Mesodermal cell (in vitro differentiated cells): ENCODE measurements at regions not wholly inside any gene's neighbourhood (a gene's known extent, or its start where the extent isn't known, plus 50 kb on each side); places are given as distances from the start of the nearest gene placed in this dataset.
"Not testable (repeated sequence)": the region's sequence is repeated elsewhere in the genome, so short reads cannot be mapped to it uniquely, and the experiment has no call there.

ENCODE experiments used
- H3K27ac ChIP-seq: 2 replicates; pipeline ENCODE4 v1.7.0; 2013; ENCODE audit warnings: mild to moderate bottlenecking, low read depth, low read length, moderate library complexity; ENCODE audit not compliant: severe bottlenecking
- H3K36me3 ChIP-seq: 2 replicates; pipeline ENCODE4 v1.7.1; 2013; ENCODE audit warnings: mild to moderate bottlenecking, low read length, moderate library complexity; ENCODE audit not compliant: control insufficient read depth, insufficient read depth
- H3K4me1 ChIP-seq: one replicate; pipeline ENCODE4 v1.7.1; 2013; ENCODE audit warnings: mild to moderate bottlenecking, low read length; ENCODE audit not compliant: insufficient read depth, control insufficient read depth, poor library complexity, severe bottlenecking
- H3K4me3 ChIP-seq: 2 replicates; pipeline ENCODE4 v1.7.0; 2013; ENCODE audit warnings: low read length, control low read depth, mild to moderate bottlenecking; ENCODE audit not compliant: insufficient read depth, poor library complexity, severe bottlenecking; ENCODE audit errors: extremely low read depth
- H3K9me3 ChIP-seq: 2 replicates; pipeline ENCODE4 v1.7.1; 2013; ENCODE audit warnings: mild to moderate bottlenecking, low read length, moderate library complexity; ENCODE audit not compliant: control insufficient read depth
- WGBS, 2 experiments: methylation state at CpG; one replicate each; pipeline ENCODE4 v1.1.5; 2013; ENCODE audit warnings: missing lambda C conversion rate in 2 of 2; ENCODE audit not compliant: insufficient coverage in 2 of 2; 5-methylcytosine and 5-hydroxymethylcytosine counted together

DNA sequence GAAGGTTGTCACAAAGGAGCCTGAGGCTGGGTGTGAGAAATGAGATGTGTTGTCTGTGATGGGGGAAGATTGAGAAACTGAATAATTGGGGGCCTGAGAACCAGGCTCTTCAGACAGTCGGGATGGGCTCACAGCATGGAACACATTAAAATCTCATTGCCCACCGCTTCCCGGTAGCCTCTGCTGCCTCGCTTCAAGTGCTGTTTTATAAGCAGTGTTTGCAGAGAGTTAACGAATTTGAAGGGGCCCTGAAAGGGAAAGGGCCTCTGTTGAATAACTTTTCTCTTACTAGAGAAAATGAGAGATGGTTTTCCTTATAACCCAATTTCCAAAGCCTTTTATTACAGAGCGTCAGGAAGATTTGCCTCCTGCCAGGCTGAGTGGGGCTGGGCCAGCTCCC lies 258.8 kb upstream of the ASIC2 start:
- Histone ChIP-seq H3K27ac (no peak overlapping the region), H3K36me3 (no peaks in the 10 kb centered on the region), H3K9me3 (no peaks in the 10 kb centered on the region), H3K4me3 (no peak overlapping the region), H3K4me1 (no peaks in the 10 kb centered on the region)
- no CpG with 5 or more reads among the region's 6 CpGs for WGBS, 2 experiments

DNA sequence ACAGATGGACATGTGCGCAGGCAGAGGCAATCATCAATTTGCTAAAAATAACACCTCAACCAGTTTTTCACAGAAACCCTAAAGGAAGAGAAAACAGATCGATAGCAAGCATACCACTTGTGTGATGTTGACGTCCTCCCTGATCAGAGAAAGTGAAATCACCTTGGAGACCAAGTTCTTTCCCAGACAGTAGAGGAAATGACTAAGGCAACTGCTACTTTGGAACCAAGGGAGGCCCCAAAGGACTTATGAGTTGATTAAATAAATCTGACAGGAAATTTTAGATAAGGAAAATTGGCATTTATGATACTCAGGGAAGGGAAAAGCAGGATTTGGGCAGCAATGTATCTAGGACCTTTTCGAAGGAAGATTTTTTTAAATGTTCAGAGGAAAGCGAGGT lies 267.1 kb upstream of the ASIC2 start:
- Histone ChIP-seq H3K9me3 (no peaks in the 10 kb centered on the region), H3K36me3 (no peaks in the 10 kb centered on the region), H3K4me3 (no peak overlapping the region), H3K4me1 (peaks cover 11% of the 10 kb centered on the region), H3K27ac (peak overlapping the region; percentile 42)
- WGBS, 2 experiments = 100% methylated on average over 1 to 2 of the region's 5 CpGs

DNA sequence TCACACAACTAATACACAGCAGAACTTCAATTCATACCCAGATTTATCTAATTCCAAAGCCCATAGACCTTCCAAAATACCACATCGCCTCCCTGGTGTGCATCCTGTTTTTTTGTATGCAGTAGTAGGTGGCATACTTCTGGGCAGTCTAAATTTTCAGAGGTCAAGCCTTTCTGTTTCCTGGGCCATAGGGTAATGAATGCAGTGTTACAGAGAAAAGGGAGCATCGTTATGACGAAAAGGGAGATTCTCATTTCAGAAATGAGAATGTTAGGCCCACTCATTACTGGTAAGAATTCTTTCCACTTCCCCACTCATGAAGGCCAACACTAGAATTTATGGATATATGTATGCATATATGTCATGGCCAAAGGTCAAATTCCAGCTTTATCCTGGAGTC lies 267.8 kb upstream of the ASIC2 start:
- Histone ChIP-seq H3K9me3 (no peaks in the 10 kb centered on the region), H3K36me3 (no peaks in the 10 kb centered on the region), H3K4me3 (no peak overlapping the region), H3K4me1 (peaks cover 11% of the 10 kb centered on the region), H3K27ac (no peak overlapping the region)
- WGBS, 2 experiments = no CpG with 5 or more reads among the region's 3 CpGs

DNA sequence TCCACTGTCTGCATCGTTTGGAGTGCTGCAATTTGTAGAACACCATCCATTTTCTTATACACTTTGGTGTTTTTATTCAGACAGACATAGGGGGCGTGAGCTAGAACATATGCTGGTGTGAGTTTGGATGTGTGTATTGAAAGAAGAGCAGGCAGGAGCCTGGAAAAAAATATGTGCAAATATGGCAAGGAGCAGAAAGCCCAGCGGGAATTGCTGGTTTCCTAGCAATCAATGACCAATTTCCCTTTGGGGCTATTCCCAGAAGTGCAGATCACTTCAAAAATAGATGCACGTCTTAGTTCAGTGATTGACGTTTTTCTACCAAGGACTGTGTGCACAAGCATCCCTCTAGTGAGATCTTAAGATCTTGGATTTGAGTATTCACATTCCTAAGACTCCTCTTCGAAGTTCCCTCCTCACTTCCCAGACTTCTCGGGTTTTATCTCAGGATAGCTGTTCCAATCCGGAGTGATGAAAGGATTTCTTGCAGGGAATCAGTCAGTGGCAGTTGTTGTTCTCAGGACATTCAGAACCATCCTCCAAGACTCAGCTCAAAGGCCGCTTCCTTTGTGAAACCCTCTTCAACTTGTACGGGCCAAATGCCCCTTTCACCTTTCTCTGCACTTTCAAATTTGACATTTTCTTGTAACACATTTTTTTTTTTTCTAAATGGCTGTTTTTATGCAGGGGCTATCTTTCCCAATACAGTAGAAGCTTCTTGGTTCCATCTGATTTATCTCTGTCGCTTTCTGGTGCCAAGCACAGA lies 268.7 kb upstream of the ASIC2 start:
- WGBS, 2 experiments = 69 to 76% methylated on average over 6 to 7 of the region's 11 CpGs
- Histone ChIP-seq H3K4me1 (peaks cover 11% of the 10 kb centered on the region), H3K9me3 (no peaks in the 10 kb centered on the region), H3K36me3 (no peaks in the 10 kb centered on the region), H3K4me3 (no peak overlapping the region), H3K27ac (no peak overlapping the region)

DNA sequence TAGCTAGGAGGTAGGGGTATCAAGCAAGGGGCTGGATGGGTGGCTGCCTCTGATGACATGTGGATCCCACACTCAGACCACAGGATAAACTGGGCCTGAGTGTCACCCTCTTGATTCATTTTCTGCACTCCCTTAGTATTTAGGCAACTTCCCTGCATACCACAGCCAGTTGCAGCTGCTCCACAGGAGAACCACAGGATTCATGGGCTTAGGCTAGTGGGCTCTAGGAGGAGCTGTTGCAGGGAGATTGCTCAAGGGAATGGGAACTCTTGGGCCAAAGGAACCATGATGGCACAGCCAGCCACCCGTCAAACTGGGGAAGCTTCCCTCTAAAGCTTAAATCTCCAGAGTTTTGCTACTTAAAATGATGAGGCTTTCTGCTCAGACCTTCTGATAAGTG lies 269.7 kb upstream of the ASIC2 start:
- Histone ChIP-seq H3K4me3 (no peak overlapping the region), H3K4me1 (peaks cover 11% of the 10 kb centered on the region), H3K27ac (no peak overlapping the region), H3K36me3 (no peaks in the 10 kb centered on the region), H3K9me3 (no peaks in the 10 kb centered on the region)
- no CpG with 5 or more reads among the region's 1 CpG for WGBS, 2 experiments

DNA sequence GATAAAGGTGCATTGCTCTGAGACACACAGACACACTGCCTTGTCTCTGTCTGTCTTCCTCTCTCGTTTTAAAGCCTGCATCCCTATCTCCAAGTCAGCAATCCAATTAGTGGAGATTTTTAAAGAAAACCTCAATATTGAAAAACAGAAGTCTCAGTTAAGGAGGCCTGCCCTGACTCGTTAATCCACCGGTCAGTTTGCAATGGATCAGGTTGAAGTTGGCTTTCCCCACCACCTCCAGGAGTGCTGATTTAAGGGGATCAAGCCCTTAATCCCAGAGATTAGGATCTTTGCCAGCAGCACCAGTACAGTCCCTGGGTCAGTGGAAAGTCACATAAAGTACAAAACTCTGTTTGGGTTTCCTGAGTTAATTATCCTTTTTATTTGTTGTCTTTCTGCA lies 271.1 kb upstream of the ASIC2 start:
- no peaks in the 10 kb centered on the region for H3K36me3 ChIP-seq
- no peak overlapping the region for H3K4me3 ChIP-seq
- peaks cover 11% of the 10 kb centered on the region for H3K4me1 ChIP-seq
- no peak overlapping the region for H3K27ac ChIP-seq
- WGBS, 2 experiments = 82 to 87% methylated on average over 2 to 3 of the region's 3 CpGs
- no peaks in the 10 kb centered on the region for H3K9me3 ChIP-seq

DNA sequence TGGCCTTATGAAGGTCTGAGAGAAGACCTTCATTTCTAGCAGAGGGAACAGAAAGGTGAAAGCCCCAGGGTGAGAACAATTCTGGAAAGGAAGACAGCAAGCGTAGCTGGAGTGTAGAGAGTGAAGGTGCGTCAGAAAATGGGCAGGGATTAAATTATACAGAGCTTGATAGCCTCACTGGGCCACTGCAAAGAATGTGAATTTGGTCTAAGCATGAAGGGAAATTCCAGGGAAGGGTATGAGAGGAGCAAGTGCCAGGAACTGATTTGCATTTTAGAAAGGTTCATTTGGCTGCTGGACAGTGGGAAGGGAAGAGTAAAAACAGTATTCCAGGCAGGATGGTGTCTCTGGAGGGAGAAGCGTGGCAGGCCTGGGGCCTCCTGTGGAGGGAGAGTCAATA lies 274.1 kb upstream of the ASIC2 start:
- Histone ChIP-seq H3K4me3 (no peak overlapping the region), H3K4me1 (no peaks in the 10 kb centered on the region), H3K36me3 (no peaks in the 10 kb centered on the region), H3K27ac (no peak overlapping the region), H3K9me3 (no peaks in the 10 kb centered on the region)
- 68 to 84% methylated on average over 3 of the region's 3 CpGs for whole genome bisulfite sequencing, 2 experiments

DNA sequence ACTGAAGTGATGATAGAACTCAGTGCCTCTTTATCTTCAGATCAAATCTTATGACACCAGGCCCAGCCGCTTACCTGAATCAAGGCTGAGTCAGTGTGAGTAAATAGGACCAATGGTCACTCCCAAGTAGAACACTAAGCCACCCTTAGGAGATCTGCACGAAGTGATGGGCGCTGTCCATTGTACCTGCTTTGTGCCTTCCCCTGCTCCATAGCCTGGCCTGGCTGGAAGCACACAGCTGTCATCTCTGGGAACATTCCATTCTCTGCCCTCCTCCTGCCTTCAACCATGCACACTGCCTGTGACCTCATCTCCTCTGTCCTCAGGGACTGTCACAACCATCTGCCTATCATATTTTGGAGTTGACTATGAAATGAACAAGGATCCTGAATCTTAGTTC lies 279.5 kb upstream of the ASIC2 start:
- H3K9me3 ChIP-seq = no peaks in the 10 kb centered on the region
- 55 to 80% methylated on average over 1 to 2 of the region's 3 CpGs for WGBS, 2 experiments
- H3K4me1 ChIP-seq = no peaks in the 10 kb centered on the region
- no peak overlapping the region for H3K4me3 ChIP-seq
- no peak overlapping the region for H3K27ac ChIP-seq
- no peaks in the 10 kb centered on the region for H3K36me3 ChIP-seq

DNA sequence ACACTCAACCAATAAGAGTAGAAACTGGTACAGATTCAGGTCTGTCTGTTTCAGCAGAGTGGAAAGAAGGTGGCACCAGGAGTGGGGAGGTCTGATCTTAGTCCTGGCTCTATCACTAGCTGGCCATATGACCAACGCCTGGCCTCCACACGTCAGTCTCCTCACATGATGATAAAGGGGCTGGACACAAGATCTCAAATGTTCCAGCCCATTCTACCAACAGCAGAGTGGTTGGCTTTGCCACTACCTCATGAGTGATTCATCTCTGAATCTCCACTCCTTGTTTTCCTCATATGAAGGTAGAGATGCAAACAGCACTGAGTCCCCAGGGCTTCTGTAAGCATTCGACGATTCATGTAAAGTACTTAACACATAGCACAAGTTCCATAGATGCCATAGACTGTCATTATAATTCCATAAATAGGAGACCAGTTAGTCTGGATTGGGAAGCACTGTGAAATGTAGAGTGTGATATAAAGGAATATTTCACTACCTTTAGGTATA lies 281.9 kb upstream of the ASIC2 start:
- no peaks in the 10 kb centered on the region for H3K36me3 ChIP-seq
- H3K9me3 ChIP-seq = no peaks in the 10 kb centered on the region
- 70 to 90% methylated on average over 2 of the region's 4 CpGs for WGBS, 2 experiments
- H3K27ac ChIP-seq = no peak overlapping the region
- no peak overlapping the region for H3K4me3 ChIP-seq
- no peaks in the 10 kb centered on the region for H3K4me1 ChIP-seq

DNA sequence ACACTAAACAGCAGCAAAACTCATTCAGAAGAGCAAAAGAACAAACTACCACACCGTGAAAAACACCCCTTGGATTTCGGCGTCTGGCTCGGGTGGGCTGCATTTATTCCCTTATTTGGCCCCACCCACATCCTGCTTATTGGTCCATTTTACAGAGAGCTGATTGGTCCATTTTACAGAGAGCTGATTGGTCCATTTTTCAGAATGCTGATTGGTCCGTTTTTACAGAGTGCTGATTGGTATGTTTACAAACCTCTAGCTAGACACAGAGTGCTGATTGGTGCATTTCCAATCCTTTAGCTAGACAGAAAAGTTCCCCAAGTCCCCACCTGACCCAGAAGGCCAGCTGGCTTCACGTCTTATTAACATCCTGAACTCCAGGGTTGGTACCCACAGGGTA lies 286.6 kb upstream of the ASIC2 start:
- not testable (repeated sequence) for H3K9me3 ChIP-seq, H3K4me1 ChIP-seq, H3K36me3 ChIP-seq, H3K4me3 ChIP-seq, H3K27ac ChIP-seq
- WGBS, 2 experiments = 83 to 97% methylated on average over 5 of the region's 6 CpGs

DNA sequence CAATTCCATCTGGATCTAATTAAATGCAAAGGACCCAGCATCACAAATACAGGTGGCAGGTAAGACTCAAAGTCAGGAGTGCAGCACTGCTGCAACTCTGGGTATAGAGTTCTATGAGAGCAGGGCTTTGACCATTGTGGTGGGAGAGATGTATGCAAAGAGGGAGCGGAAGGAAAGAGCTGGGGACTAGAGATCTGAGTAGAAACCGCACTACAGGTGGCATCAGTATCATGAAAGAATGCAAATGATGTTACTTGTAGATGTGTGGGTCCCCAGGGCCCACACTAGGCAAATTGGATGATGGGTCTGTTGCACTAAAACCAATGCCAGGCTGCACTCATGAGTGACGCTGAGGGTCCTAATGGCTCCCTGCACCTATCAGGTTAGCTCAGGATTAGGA lies 287.1 kb upstream of the ASIC2 start:
- Histone ChIP-seq H3K27ac (no peak overlapping the region), H3K9me3 (no peaks in the 10 kb centered on the region), H3K4me3 (no peak overlapping the region), H3K4me1 (peaks cover 3% of the 10 kb centered on the region), H3K36me3 (no peaks in the 10 kb centered on the region)
- 86% methylated on average over 2 of the region's 3 CpGs; no CpG with 5 or more reads in 1 of the 2 experiments for WGBS, 2 experiments
